H1 (cell line): ENCODE measurements at regions not wholly inside any gene's neighbourhood (a gene's known extent, or its start where the extent isn't known, plus 50 kb on each side); places are given as distances from the start of the nearest gene placed in this dataset.

ENCODE experiments used
- POLR2A ChIP-seq, 2 experiments: IDR thresholded peaks; 1 replicate in 1 of 2; 2 replicates in 1 of 2; pipeline ENCODE4 v1.6.1; 2011; ENCODE audit warnings: low read depth in 2 of 2, low read length in 2 of 2, mild to moderate bottlenecking in 2 of 2; ENCODE audit errors: control extremely low read depth in 1 of 2
- RFX5 ChIP-seq: IDR thresholded peaks from 2 replicates; pipeline ENCODE4 v1.6.1; 2011; ENCODE audit warnings: low read depth, low read length, improper control_type of control experiment, borderline replicate concordance
- TF ChIP-seq, protein P1 (sequence below), 3 experiments: IDR thresholded peaks; 1 replicate in 2 of 3; 2 replicates in 1 of 3; pipeline versions ENCODE4 v1.5.1 to v1.6.1; 2011; ENCODE audit warnings: low read length in 3 of 3, mild to moderate bottlenecking in 3 of 3, inconsistent platforms in 2 of 3, low read depth in 1 of 3, moderate library complexity in 1 of 3; ENCODE audit not compliant: insufficient read depth in 1 of 3; ENCODE audit errors: control extremely low read depth in 1 of 3

DNA sequence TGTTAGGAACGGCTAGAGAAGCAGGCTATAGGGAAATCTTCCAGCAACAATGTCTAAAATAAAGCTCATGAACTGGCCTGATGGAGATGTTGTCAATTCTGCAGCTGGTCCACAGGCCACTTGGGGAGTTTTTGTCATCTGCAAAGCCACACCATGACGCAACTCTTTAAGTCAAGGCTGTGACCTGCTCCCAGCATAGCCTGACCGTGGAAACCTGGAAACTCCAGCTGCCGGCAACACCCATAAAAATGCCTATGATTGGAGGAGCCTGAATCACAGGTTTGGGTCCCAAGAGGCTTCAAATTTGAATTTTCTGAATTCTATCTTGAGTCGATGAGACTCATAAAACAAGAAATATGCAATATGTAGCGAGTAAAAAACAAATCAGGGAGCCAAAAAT is 969.2 kb upstream of the PRKX start (continued):
- TF ChIP-seq, protein P1, sequence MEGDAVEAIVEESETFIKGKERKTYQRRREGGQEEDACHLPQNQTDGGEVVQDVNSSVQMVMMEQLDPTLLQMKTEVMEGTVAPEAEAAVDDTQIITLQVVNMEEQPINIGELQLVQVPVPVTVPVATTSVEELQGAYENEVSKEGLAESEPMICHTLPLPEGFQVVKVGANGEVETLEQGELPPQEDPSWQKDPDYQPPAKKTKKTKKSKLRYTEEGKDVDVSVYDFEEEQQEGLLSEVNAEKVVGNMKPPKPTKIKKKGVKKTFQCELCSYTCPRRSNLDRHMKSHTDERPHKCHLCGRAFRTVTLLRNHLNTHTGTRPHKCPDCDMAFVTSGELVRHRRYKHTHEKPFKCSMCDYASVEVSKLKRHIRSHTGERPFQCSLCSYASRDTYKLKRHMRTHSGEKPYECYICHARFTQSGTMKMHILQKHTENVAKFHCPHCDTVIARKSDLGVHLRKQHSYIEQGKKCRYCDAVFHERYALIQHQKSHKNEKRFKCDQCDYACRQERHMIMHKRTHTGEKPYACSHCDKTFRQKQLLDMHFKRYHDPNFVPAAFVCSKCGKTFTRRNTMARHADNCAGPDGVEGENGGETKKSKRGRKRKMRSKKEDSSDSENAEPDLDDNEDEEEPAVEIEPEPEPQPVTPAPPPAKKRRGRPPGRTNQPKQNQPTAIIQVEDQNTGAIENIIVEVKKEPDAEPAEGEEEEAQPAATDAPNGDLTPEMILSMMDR (IDR thresholded peaks at IDR 0.05; ENCODE audit: control extremely low read depth in 1 of 3, insufficient read depth in 1 of 3, low read depth in 1 of 3, low read length in 3 of 3) = no peak
- TF ChIP-seq RFX5 = no peak
- no peak for TF ChIP-seq POLR2A (IDR thresholded peaks at IDR 0.05; ENCODE audit: control extremely low read depth in 1 of 2, low read depth in 2 of 2, low read length in 2 of 2)
